Stimulated activated CD4-positive, alpha-beta T cell treated with anti-CD3 and anti-CD28 coated beads, Interleukin-15, amount 100 ng/mL, for 24 hours (primary cell): ENCODE measurements at regions not wholly inside any gene's neighbourhood (a gene's known extent, or its start where the extent isn't known, plus 50 kb on each side); places are given as distances from the start of the nearest gene placed in this dataset.

Experiments used
- DNase-seq: peaks from one replicate; pipeline ENCODE4 v3.0.0-alpha.2; 2020

DNA sequence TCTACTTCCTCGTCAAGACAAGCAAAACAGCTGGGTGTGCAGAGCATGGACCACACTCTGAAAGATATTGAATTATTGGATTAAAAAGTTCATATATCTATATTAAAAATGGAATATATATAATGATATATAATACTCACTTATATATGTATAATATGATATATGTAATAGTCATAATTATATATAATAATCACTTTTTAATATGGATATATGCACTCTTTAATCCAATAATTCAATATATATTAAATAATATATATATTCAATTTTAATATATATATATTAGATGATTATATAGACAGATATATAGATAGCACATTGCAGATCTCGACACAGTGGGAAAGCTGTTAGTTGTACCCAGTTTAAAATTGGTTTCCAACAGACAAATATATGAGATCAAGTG is 182.1 kb upstream of the CARD18 start:
- DNase-seq: no peak

- no peak for DNase-seq
Measured at GRCh38 chr11:105315287-105315686, 175.7 kb upstream of the CARD18 start.

DNA sequence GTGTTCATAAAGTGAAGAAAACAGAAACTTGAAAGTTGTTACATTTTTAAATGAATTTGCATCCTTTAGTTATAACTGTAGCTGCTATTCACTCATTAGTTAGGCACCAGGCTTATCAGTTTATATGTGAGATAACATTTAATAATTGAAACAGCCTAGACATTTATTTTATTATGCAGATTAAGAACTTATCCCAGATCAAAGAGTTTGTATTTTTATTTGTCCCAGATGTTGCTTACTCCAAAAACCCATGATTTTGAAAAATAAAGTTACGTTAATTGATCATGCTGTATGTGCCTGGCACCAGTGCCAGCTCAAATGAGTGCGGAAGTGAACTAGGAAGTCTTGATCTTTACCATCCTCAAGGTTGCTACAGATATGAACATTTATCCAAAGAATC is 172.7 kb upstream of the CARD18 start:
- DNase-seq: no peak

GRCh38 chr11:105298630-105299029 is 159.1 kb upstream of the CARD18 start:
- DNase-seq: no peak

GRCh38 chr11:105298174-105298573 is 158.6 kb upstream of the CARD18 start:
- DNase-seq: no peak

- DNase-seq: no peak
Measured at GRCh38 chr11:105297463-105297862, 157.9 kb upstream of the CARD18 start.

GRCh38 chr11:105296806-105297205 is 157.2 kb upstream of the CARD18 start:
- DNase-seq: peak; percentile 20

GRCh38 chr11:105296386-105296785 is 156.8 kb upstream of the CARD18 start:
- no peak for DNase-seq

DNA sequence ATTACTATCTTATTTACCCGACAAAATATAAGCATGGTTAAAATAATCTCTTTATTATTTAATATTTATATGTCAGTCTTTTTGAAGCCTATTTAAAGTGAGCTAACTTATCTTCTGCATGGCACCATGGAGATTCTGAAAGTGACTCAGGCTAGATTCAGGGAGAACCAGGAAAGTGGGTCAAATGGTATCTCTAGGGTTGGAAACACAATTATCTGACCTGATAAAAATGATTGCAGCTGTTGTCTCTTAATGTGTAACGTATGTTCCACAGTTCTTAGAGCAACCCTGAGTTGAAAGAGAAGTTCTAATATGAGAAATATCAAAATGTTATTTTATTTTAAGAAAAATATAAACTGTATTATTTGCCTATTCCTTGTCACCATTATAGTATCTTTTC is 143.1 kb upstream of the CARD18 start:
- no peak for DNase-seq

GRCh38 chr11:105274631-105275030 is 135.1 kb upstream of the CARD18 start:
- no peak for DNase-seq

DNA sequence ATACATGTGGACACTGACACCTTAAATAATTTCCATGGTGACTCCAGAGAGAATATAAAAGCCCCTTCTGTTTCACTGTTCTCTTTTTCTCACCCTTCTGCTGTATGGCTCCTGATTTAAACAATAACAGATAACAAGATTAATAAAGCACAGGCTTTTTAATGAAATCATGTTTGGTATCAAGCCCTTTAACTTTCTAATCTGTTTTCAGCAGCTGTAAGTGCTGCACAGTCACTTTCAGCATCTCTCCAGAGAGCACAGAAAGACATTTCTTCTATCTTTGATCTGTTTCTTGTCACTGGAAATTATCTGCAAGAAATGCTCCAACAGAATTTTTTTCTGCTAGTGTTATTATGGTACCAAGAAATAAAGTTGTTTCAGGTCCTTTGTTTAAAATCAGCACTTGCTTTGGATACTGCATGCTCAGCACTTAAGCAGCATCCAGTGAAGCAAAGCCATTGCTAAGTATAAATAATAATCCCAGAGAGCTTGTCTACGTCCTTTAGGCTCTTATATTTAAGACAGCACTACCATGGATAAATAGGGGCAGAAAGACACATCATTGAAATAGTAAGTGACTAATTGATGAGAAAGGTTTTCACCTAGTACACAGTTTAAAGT is 134.2 kb upstream of the CARD18 start:
- no peak for DNase-seq

GRCh38 chr11:105269862-105270261 is 130.3 kb upstream of the CARD18 start:
- DNase-seq: no peak

- DNase-seq: no peak
Measured at GRCh38 chr11:105268404-105269062, 129.0 kb upstream of the CARD18 start.

- no peak for DNase-seq
Measured at GRCh38 chr11:105265845-105266244, 126.3 kb upstream of the CARD18 start.

GRCh38 chr11:105260976-105261375 is 121.4 kb upstream of the CARD18 start:
- no peak for DNase-seq

- no peak for DNase-seq
Measured at GRCh38 chr11:105245781-105246315, 106.3 kb upstream of the CARD18 start.

- no peak for DNase-seq
Measured at GRCh38 chr11:105244160-105244825, 104.7 kb upstream of the CARD18 start.

DNA sequence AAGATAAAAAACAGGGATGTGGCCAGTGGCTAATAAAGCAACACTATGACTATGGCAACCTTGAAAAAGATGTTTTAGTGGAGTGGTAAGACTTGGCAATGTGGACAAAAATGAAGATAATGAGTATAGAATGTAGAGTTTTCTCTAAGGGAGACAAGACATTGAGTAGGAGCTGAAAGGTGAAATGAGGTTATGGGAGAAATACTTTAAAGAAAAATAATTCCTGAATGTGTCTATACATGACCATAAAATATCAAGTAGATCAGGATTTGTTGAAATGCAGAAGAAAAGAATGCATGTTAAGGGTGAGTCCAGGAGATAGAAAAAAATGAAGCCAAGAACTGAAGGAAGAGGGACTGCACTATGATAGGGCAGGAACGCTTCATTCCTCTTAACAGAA is 101.6 kb upstream of the CARD18 start:
- no peak for DNase-seq

DNA sequence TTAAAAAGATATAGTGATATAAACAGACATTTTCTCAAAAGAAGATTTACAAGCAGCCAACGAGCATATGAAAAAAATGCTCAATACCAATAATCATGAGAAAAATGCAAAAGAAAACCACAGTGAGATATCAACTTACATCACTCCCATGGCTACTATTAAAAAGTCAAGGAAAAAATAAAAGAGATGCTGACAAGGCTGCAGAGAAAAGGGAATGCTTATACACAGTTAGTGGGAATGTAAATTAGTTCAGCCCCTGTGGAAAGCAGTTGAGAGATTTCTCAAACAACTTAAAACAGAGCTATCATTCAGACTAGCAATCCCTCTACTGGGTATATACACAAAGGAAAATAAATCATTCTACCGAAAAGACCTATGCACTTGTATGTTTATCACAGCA is 97.1 kb upstream of the CARD18 start:
- no peak for DNase-seq

DNA sequence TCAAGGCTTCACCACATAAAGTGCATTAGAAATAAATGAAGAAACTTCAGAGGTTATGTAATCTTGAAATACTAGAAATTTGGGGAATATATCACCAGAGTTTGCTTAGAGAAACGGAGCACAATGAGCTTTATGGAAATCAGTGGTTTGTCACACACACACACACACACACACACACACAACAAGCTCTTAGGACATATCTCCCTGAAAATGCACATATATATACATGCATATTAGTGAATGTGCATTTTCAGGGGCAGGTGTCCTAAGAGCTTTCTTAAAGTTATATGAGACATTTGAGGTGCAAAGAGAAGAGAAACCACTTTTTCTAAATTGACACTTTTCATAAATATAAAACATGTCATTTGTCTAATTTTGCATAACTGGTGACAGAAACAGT is 93.7 kb upstream of the CARD18 start:
- no peak for DNase-seq

GRCh38 chr11:105232021-105232420 is 92.5 kb upstream of the CARD18 start:
- DNase-seq: no peak

- no peak for DNase-seq
Measured at GRCh38 chr11:105230586-105230985, 91.0 kb upstream of the CARD18 start.

DNA sequence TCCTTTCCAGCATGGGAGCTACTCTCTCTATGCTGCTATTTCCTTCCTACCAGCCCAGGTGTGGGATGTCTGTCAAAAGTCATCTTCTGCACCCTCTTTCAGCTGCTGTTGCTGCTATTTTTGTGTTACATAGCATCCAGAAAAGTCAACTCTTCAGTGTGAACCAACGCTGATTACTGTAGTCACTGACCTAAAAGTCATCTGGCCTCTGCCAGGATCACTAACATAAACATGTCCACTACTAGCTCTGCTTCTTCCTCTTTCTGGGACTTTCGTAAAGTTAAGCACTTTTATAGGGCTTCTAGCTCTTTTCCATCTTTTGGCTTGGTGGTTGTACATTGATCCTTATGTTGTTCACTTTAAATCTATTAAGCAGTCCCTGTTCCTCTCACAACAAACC is 90.2 kb upstream of the CARD18 start:
- no peak for DNase-seq

DNA sequence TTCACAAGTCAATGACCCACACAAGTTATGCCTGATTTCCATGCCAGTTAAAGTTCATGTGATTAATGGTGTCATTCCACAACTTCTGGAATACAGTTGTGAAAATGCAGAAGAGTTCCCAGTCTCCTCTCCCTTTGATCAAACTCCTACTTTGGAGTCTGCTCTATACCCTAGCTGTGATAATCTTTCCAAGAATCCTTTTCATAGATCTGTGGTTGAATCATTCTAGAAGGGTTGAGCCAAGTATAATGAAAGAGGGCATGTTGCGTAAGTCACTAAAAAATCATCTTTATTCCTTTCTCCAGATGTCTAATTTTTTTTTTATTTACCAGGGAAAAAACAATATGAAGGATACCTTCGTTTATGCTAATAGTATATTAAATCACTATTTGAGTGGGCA is 89.7 kb upstream of the CARD18 start:
- no peak for DNase-seq
